HCT116 (cell line): ENCODE measurements at regions not wholly inside any gene's neighbourhood (a gene's known extent, or its start where the extent isn't known, plus 50 kb on each side); places are given as distances from the start of the nearest gene placed in this dataset.

ENCODE experiments used
- ATAC-seq: fragments of 200-7000 bp; cut with Tn5 transposase; 2 replicates; pipeline ENCODE4 v1.9.1; 2020; ENCODE audit warnings: mild to moderate bottlenecking, moderate library complexity
- BruUV-seq: library from RNA; stranded (reverse); fragments of 400-500 nt; replicated peaks from 2 replicates; lab custom pipeline; 2021; lab: Mats Ljungman, UMichigan
- CTCF ChIA-PET: fragments of 300-600 bp; sonication (Branson Sonifier 250); formaldehyde crosslinking; loops from one replicate; lab custom pipeline; 2021; ENCODE audit warnings: antibody characterized with exemption; lab: Charles Lee
- POLR2A ChIA-PET: fragments of 300-600, 350-600 bp; sonication (Branson Sonifier 250); formaldehyde crosslinking; loops from one replicate; lab custom pipeline; 2021; ENCODE audit warnings: antibody characterized with exemption; lab: Charles Lee
- RAD21 ChIA-PET, 2 experiments: fragments of 300-600 bp; sonication (Branson Sonifier 250); formaldehyde crosslinking; loops; one replicate each; lab custom pipeline; 2023; ENCODE audit warnings: low total read pairs in 2 of 2; ENCODE audit not compliant: uncharacterized antibody in 2 of 2, unreplicated experiment in 2 of 2, low non-redundant PET in 1 of 2; lab: Charles Lee
- DNase-seq: peaks from one replicate; pipeline ENCODE4 v3.0.0-alpha.2; 2010; ENCODE audit warnings: low read depth, low spot score
- H2AFZ ChIP-seq: fragments of 200-600 bp; shearing (Covaris generic), sonication (generic); 2 replicates; pipeline ENCODE4 v1.6.1; 2017; ENCODE audit warnings: low read depth, mixed run types, mixed read lengths, antibody characterized with exemption, low read length; ENCODE audit not compliant: poor library complexity, severe bottlenecking
- H3K27ac ChIP-seq: 2 replicates; pipeline ENCODE4 v1.5.1; 2012; ENCODE audit warnings: low read depth, low read length
- H3K27me3 ChIP-seq: fragments of 200-600 bp; sonication (generic); 2 replicates; pipeline ENCODE4 v1.6.1; 2016; ENCODE audit warnings: mixed run types, low read length, mixed read lengths; ENCODE audit not compliant: insufficient read depth
- H3K36me3 ChIP-seq, 2 experiments: fragments of 200-500 bp in 1 of 2; fragments of 200-600 bp in 1 of 2; sonication (Bioruptor generic) in 1 of 2; sonication (generic) in 1 of 2; 2 replicates each; pipeline versions ENCODE4 v1.5.1 to v1.6.1; 2014 to 2016; ENCODE audit warnings: low read length in 2 of 2, inconsistent platforms in 1 of 2, mixed read lengths in 1 of 2, mixed run types in 1 of 2; ENCODE audit not compliant: insufficient read depth in 2 of 2, control insufficient read depth in 1 of 2
- H3K4me1 ChIP-seq, 2 experiments: fragments of 200-600 bp in 1 of 2; sonication (generic) in 1 of 2; 2 replicates each; pipeline versions ENCODE4 v1.5.1 to v1.6.1; 2012 to 2017; ENCODE audit warnings: low read length in 2 of 2, inconsistent platforms in 1 of 2, mild to moderate bottlenecking in 1 of 2, mixed read lengths in 1 of 2, mixed run types in 1 of 2, moderate library complexity in 1 of 2; ENCODE audit not compliant: insufficient read depth in 2 of 2, control insufficient read depth in 1 of 2
- H3K4me2 ChIP-seq: fragments of 200-600 bp; sonication (generic); 2 replicates; pipeline ENCODE4 v1.6.1; 2017; ENCODE audit warnings: mixed run types, low read length, mixed read lengths
- H3K4me3 ChIP-seq, 2 experiments: fragments of 200-600 bp in 1 of 2; sonication (generic) in 1 of 2; replicated peaks in 1 of 2; 2 replicates each; pipeline ENCODE4 v1.5.1; 2011 to 2016; ENCODE audit warnings: low read length in 2 of 2, control low read depth in 1 of 2, low read depth in 1 of 2, mild to moderate bottlenecking in 1 of 2, mixed read lengths in 1 of 2, mixed run types in 1 of 2
- H3K79me2 ChIP-seq: fragments of 200-600 bp; sonication (generic); 2 replicates; pipeline ENCODE4 v1.6.1; 2017; ENCODE audit warnings: mild to moderate bottlenecking, mixed run types, low read length, moderate library complexity, mixed read lengths; ENCODE audit not compliant: insufficient read depth
- H3K9ac ChIP-seq: fragments of 200-600 bp; sonication (generic); 2 replicates; pipeline ENCODE4 v1.6.1; 2016; ENCODE audit warnings: low read length, mixed read lengths
- H3K9me2 ChIP-seq: fragments of 200-600 bp; sonication (generic), shearing (Covaris generic); 2 replicates; pipeline ENCODE4 v1.6.1; 2017; ENCODE audit warnings: mixed run types, mild to moderate bottlenecking, moderate library complexity; ENCODE audit not compliant: insufficient read depth
- H3K9me3 ChIP-seq, 2 experiments: fragments of 200-500 bp in 1 of 2; fragments of 200-600 bp in 1 of 2; sonication (Bioruptor generic) in 1 of 2; sonication (generic) in 1 of 2; 2 replicates each; pipeline ENCODE4 v1.6.1; 2014 to 2017; ENCODE audit warnings: low read length in 2 of 2, mixed read lengths in 2 of 2, inconsistent platforms in 1 of 2, low read depth in 1 of 2, mild to moderate bottlenecking in 1 of 2, mixed run types in 1 of 2, moderate library complexity in 1 of 2; ENCODE audit not compliant: control insufficient read depth in 1 of 2, insufficient read depth in 1 of 2
- H4K20me1 ChIP-seq: fragments of 200-600 bp; sonication (generic), shearing (Covaris generic); 2 replicates; pipeline ENCODE4 v1.6.1; 2017; ENCODE audit warnings: mixed run types, mild to moderate bottlenecking, moderate library complexity; ENCODE audit not compliant: insufficient read depth
- CEBPB ChIP-seq: IDR thresholded peaks from 2 replicates; pipeline ENCODE4 v1.6.1; 2012; ENCODE audit warnings: low read depth
- EGR1 ChIP-seq: IDR thresholded peaks from 2 replicates; pipeline ENCODE4 v1.6.1; 2012; ENCODE audit warnings: low read depth
- EZH2 ChIP-seq: fragments of 200-600 bp; sonication (generic); IDR thresholded peaks from 2 replicates; pipeline ENCODE4 v1.6.1; 2017; ENCODE audit warnings: antibody characterized with exemption, mixed run types
- MAX ChIP-seq: IDR thresholded peaks from 2 replicates; pipeline ENCODE4 v1.6.1; 2012
- POLR2A ChIP-seq: IDR thresholded peaks from 2 replicates; pipeline ENCODE4 v1.7.0; 2011; ENCODE audit warnings: borderline replicate concordance; ENCODE audit not compliant: insufficient read depth, insufficient read length; ENCODE audit errors: extremely low read depth
- RAD21 ChIP-seq: IDR thresholded peaks from 2 replicates; pipeline ENCODE4 v1.6.1; 2012; ENCODE audit warnings: low read depth, mild to moderate bottlenecking
- SP1 ChIP-seq: IDR thresholded peaks from 2 replicates; pipeline ENCODE4 v1.6.1; 2012; ENCODE audit warnings: low read depth
- ZNF274 ChIP-seq: fragments of 200-500 bp; sonication (Bioruptor generic); IDR thresholded peaks from 2 replicates; pipeline ENCODE4 v1.6.1; 2014; ENCODE audit warnings: mild to moderate bottlenecking, low read depth, low read length, inconsistent platforms
- intact Hi-C: fragments of 100-400 bp; cut with micrococcal nuclease; formaldehyde crosslinking; loops from 2 replicates; pipeline ENCODE4 v1.10.0; 2022
- TF ChIP-seq, protein P1 (sequence below): IDR thresholded peaks from 2 replicates; pipeline ENCODE4 v1.6.1; 2011; ENCODE audit warnings: mild to moderate bottlenecking, low read length, moderate library complexity; ENCODE audit not compliant: insufficient replicate concordance; ENCODE audit errors: extremely low read depth
- TF ChIP-seq, protein P2 (sequence below): IDR thresholded peaks from 2 replicates; pipeline ENCODE4 v1.6.1; 2012; ENCODE audit warnings: low read depth

DNA sequence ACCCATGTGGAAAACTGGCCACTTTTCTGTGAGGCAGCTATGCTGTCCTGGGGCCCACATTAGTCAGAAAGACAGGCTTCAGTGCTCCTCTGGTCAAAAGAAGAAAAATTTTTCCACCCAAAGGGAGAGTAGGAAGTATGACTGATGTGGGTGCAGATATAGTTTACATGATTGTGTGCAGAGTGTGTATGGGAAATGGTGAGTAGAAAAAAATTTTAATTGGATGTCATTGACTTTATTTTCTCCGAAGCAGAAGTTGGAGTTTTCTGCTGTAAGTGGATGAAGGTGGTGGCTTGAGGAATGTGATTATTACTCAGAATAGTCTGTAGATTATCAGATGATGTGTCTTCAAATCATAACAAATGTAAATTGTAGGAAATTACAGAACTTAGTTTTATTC, 241.5 kb upstream of the IGFBP7 start (continued):
- TF ChIP-seq, protein P1, sequence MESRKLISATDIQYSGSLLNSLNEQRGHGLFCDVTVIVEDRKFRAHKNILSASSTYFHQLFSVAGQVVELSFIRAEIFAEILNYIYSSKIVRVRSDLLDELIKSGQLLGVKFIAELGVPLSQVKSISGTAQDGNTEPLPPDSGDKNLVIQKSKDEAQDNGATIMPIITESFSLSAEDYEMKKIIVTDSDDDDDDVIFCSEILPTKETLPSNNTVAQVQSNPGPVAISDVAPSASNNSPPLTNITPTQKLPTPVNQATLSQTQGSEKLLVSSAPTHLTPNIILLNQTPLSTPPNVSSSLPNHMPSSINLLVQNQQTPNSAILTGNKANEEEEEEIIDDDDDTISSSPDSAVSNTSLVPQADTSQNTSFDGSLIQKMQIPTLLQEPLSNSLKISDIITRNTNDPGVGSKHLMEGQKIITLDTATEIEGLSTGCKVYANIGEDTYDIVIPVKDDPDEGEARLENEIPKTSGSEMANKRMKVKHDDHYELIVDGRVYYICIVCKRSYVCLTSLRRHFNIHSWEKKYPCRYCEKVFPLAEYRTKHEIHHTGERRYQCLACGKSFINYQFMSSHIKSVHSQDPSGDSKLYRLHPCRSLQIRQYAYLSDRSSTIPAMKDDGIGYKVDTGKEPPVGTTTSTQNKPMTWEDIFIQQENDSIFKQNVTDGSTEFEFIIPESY: no peak
- TF ChIP-seq RAD21 (no peak), EGR1 (no peak), POLR2A (no peak), SP1 (no peak)

GRCh38 chr4:57344296-57344695, 234.1 kb upstream of the IGFBP7 start:
- no peaks in the 10 kb centered on the region for H3K79me2 ChIP-seq
- DNase-seq: no peak
- no peaks in the 10 kb centered on the region for H3K9me2 ChIP-seq
- H3K9ac ChIP-seq: no peak overlapping the region
- RAD21 ChIA-PET: no interaction called here
- no peaks in the 10 kb centered on the region for H3K27me3 ChIP-seq
- no peak overlapping the region for H3K4me3 ChIP-seq
- no peaks in the 10 kb centered on the region for H4K20me1 ChIP-seq
- H3K4me2 ChIP-seq: no peak overlapping the region
- TF ChIP-seq POLR2A (no peak), CEBPB (no peak), ZNF274 (no peak), EZH2 (no peak), MAX (no peak)
- TF ChIP-seq, protein P2, sequence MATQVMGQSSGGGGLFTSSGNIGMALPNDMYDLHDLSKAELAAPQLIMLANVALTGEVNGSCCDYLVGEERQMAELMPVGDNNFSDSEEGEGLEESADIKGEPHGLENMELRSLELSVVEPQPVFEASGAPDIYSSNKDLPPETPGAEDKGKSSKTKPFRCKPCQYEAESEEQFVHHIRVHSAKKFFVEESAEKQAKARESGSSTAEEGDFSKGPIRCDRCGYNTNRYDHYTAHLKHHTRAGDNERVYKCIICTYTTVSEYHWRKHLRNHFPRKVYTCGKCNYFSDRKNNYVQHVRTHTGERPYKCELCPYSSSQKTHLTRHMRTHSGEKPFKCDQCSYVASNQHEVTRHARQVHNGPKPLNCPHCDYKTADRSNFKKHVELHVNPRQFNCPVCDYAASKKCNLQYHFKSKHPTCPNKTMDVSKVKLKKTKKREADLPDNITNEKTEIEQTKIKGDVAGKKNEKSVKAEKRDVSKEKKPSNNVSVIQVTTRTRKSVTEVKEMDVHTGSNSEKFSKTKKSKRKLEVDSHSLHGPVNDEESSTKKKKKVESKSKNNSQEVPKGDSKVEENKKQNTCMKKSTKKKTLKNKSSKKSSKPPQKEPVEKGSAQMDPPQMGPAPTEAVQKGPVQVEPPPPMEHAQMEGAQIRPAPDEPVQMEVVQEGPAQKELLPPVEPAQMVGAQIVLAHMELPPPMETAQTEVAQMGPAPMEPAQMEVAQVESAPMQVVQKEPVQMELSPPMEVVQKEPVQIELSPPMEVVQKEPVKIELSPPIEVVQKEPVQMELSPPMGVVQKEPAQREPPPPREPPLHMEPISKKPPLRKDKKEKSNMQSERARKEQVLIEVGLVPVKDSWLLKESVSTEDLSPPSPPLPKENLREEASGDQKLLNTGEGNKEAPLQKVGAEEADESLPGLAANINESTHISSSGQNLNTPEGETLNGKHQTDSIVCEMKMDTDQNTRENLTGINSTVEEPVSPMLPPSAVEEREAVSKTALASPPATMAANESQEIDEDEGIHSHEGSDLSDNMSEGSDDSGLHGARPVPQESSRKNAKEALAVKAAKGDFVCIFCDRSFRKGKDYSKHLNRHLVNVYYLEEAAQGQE: no peak
- POLR2A ChIA-PET: no interaction called here
- H3K9me3 ChIP-seq: no peaks in the 10 kb centered on the region
- no TSS peak for BruUV-seq
- no peak for ATAC-seq
- no peak overlapping the region for H2AFZ ChIP-seq
- H3K27ac ChIP-seq: no peak overlapping the region
- H3K36me3 ChIP-seq: no peaks in the 10 kb centered on the region
- CTCF ChIA-PET: no interaction called here
- H3K4me1 ChIP-seq: no peaks in the 10 kb centered on the region
- intact Hi-C loops: no loop called here
